Caco-2 (cell line): ENCODE measurements at regions not wholly inside any gene's neighbourhood (a gene's known extent, or its start where the extent isn't known, plus 50 kb on each side); places are given as distances from the start of the nearest gene placed in this dataset.

Experiments used
- BruUV-seq: library from RNA; stranded (reverse); fragments of 400-500 nt; replicated peaks from 2 replicates; lab custom pipeline; 2021; lab: Mats Ljungman, UMichigan
- CTCF ChIA-PET: fragments of 300-600 bp; sonication (Branson Sonifier 250); formaldehyde crosslinking; loops from one replicate; lab custom pipeline; 2022; ENCODE audit warnings: antibody characterized with exemption; lab: Charles Lee
- POLR2A ChIA-PET: fragments of 300-600 bp; sonication (Branson Sonifier 250); formaldehyde crosslinking; loops from one replicate; lab custom pipeline; 2022; ENCODE audit warnings: antibody characterized with exemption; lab: Charles Lee
- DNase-seq, 2 experiments: peaks; one replicate each; pipeline versions ENCODE4 v3.0.0 to v3.0.0-alpha.2; 2020 to 2022
- H3K27me3 ChIP-seq: replicated peaks from 2 replicates; pipeline ENCODE4 v1.6.0; 2011; ENCODE audit warnings: low read length; ENCODE audit not compliant: control insufficient read depth, insufficient read depth
- H3K36me3 ChIP-seq: 2 replicates; pipeline ENCODE4 v1.5.1; 2011; ENCODE audit warnings: low read length; ENCODE audit not compliant: control insufficient read depth, insufficient read depth
- H3K4me1 ChIP-seq: fragments of 250-450 bp; sonication (Bioruptor Pico); 2 replicates; pipeline ENCODE4 v1.5.1; 2020; ENCODE audit warnings: mild to moderate bottlenecking
- H3K4me3 ChIP-seq: 2 replicates; pipeline ENCODE4 v1.5.1; 2011; ENCODE audit warnings: low read depth, mild to moderate bottlenecking, control low read depth, low read length
- H3K9me3 ChIP-seq: fragments of 250-450 bp; sonication (Bioruptor Pico); 2 replicates; pipeline ENCODE4 v1.5.1; 2020; ENCODE audit warnings: mild to moderate bottlenecking, moderate library complexity
- H3K27ac Mint-ChIP-seq: one replicate; pipeline ENCODE4 v1.8.0; 2022; ENCODE audit warnings: mixed read lengths; ENCODE audit not compliant: unreplicated experiment
- H3K27me3 Mint-ChIP-seq: one replicate; pipeline ENCODE4 v1.8.0; 2022; ENCODE audit warnings: mixed read lengths; ENCODE audit not compliant: insufficient read depth, unreplicated experiment
- H3K36me3 Mint-ChIP-seq: one replicate; pipeline ENCODE4 v1.8.0; 2022; ENCODE audit warnings: mild to moderate bottlenecking, mixed read lengths; ENCODE audit not compliant: insufficient read depth, unreplicated experiment
- H3K4me1 Mint-ChIP-seq: one replicate; pipeline ENCODE4 v1.8.0; 2022; ENCODE audit warnings: low read depth, mixed read lengths; ENCODE audit not compliant: unreplicated experiment
- H3K4me3 Mint-ChIP-seq: one replicate; pipeline ENCODE4 v1.8.0; 2022; ENCODE audit warnings: mild to moderate bottlenecking, moderate library complexity, mixed read lengths; ENCODE audit not compliant: unreplicated experiment
- H3K9me3 Mint-ChIP-seq: one replicate; pipeline ENCODE4 v1.8.0; 2022; ENCODE audit warnings: mixed read lengths; ENCODE audit not compliant: unreplicated experiment
- CTCF ChIP-seq, 2 experiments: fragments of 200-600 bp in 1 of 2; IDR thresholded peaks; 1 replicate in 1 of 2; 2 replicates in 1 of 2; pipeline versions ENCODE4 v1.5.1 to v1.8.0; 2011 to 2022; ENCODE audit warnings: antibody characterized with exemption in 1 of 2, control low read depth in 1 of 2, inconsistent platforms in 1 of 2, low read depth in 1 of 2, low read length in 1 of 2, mild to moderate bottlenecking in 1 of 2, moderate library complexity in 1 of 2; ENCODE audit not compliant: insufficient read depth in 1 of 2, severe bottlenecking in 1 of 2, unreplicated experiment in 1 of 2
- intact Hi-C: fragments of 100-400 bp; cut with micrococcal nuclease; formaldehyde crosslinking; loops from one replicate; pipeline ENCODE4 v1.10.0; 2022; ENCODE audit not compliant: unreplicated experiment

GRCh38 chrX:124887572-124887971 lies 432.1 kb upstream of the TEX13C start:
- no peak for TF ChIP-seq CTCF (IDR thresholded peaks at IDR 0.05; ENCODE audit: insufficient read depth in 1 of 2, low read depth in 1 of 2, low read length in 1 of 2, severe bottlenecking in 1 of 2, unreplicated experiment in 1 of 2)
- CTCF ChIA-PET = no interaction called here
- H3K9me3 Mint-ChIP-seq = no peaks in the 10 kb centered on the region
- H3K27ac Mint-ChIP-seq = no peak overlapping the region
- no peaks in the 10 kb centered on the region for H3K27me3 Mint-ChIP-seq
- no peaks in the 10 kb centered on the region for H3K36me3 Mint-ChIP-seq
- no TSS peak for BruUV-seq
- no peaks in the 10 kb centered on the region for H3K4me1 Mint-ChIP-seq
- H3K4me3 Mint-ChIP-seq = no peak overlapping the region
- no peak for DNase-seq
- Histone ChIP-seq H3K9me3 (no peaks in the 10 kb centered on the region), H3K4me1 (no peaks in the 10 kb centered on the region), H3K36me3 (no peaks in the 10 kb centered on the region), H3K4me3 (no peak overlapping the region), H3K27me3 (no peaks in the 10 kb centered on the region)
- POLR2A ChIA-PET = no interaction called here
- intact Hi-C loops = no loop called here

- Mint-ChIP-seq H3K4me3 (no peak overlapping the region), H3K9me3 (no peaks in the 10 kb centered on the region), H3K36me3 (no peaks in the 10 kb centered on the region), H3K4me1 (no peaks in the 10 kb centered on the region), H3K27ac (no peak overlapping the region), H3K27me3 (peaks cover 3% of the 10 kb centered on the region)
- H3K4me1 ChIP-seq = no peaks in the 10 kb centered on the region
- intact Hi-C loops = no loop called here
- H3K4me3 ChIP-seq = no peak overlapping the region
- CTCF ChIA-PET = no interaction called here
- H3K36me3 ChIP-seq = no peaks in the 10 kb centered on the region
- POLR2A ChIA-PET = no interaction called here
- BruUV-seq = no TSS peak
- H3K27me3 ChIP-seq = no peaks in the 10 kb centered on the region
- DNase-seq = no peak
- H3K9me3 ChIP-seq = no peaks in the 10 kb centered on the region
- no peak for TF ChIP-seq CTCF (IDR thresholded peaks at IDR 0.05; ENCODE audit: insufficient read depth in 1 of 2, low read depth in 1 of 2, low read length in 1 of 2, severe bottlenecking in 1 of 2, unreplicated experiment in 1 of 2)
Observed at GRCh38 chrX:124895947-124896346, 423.7 kb upstream of the TEX13C start.

GRCh38 chrX:124902953-124903352 lies 416.7 kb upstream of the TEX13C start:
- no peaks in the 10 kb centered on the region for H3K36me3 ChIP-seq
- ChIA-PET POLR2A (no interaction called here), CTCF (no interaction called here)
- DNase-seq = no peak
- BruUV-seq = no TSS peak
- no peaks in the 10 kb centered on the region for H3K4me1 Mint-ChIP-seq
- intact Hi-C loops = no loop called here
- no peaks in the 10 kb centered on the region for H3K27me3 Mint-ChIP-seq
- no peaks in the 10 kb centered on the region for H3K36me3 Mint-ChIP-seq
- no peaks in the 10 kb centered on the region for H3K4me1 ChIP-seq
- H3K9me3 Mint-ChIP-seq = no peaks in the 10 kb centered on the region
- no peak for TF ChIP-seq CTCF (IDR thresholded peaks at IDR 0.05; ENCODE audit: insufficient read depth in 1 of 2, low read depth in 1 of 2, low read length in 1 of 2, severe bottlenecking in 1 of 2, unreplicated experiment in 1 of 2)
- no peak overlapping the region for H3K4me3 Mint-ChIP-seq
- H3K27me3 ChIP-seq = no peaks in the 10 kb centered on the region
- no peak overlapping the region for H3K4me3 ChIP-seq
- no peaks in the 10 kb centered on the region for H3K9me3 ChIP-seq
- no peak overlapping the region for H3K27ac Mint-ChIP-seq
